Psoas muscle (tissue), 7 donors: ENCODE measurements at regions not wholly inside any gene's neighbourhood (a gene's known extent, or its start where the extent isn't known, plus 50 kb on each side); places are given as distances from the start of the nearest gene placed in this dataset.

Experiments
- ATAC-seq, 4 donors: fragments of 200-7000 bp; cut with Tn5 transposase; one replicate each; pipeline ENCODE4 v1.9.1; 2020; ENCODE audit warnings: moderate library complexity in 3 of 4, mild to moderate bottlenecking in 2 of 4
- DNase-seq, 2 donors: peaks; one replicate each; pipeline ENCODE4 v3.0.0-alpha.2; 2020
- H3K27ac ChIP-seq: fragments of 200-600 bp; one replicate; pipeline ENCODE4 v1.8.0; 2022
- H3K27me3 ChIP-seq, 3 donors: fragments of 200-600 bp in 1 of 3; one replicate each; pipeline versions ENCODE4 v1.6.1 to v1.8.0; 2013 to 2022; ENCODE audit warnings: low read length in 2 of 3, mild to moderate bottlenecking in 2 of 3, moderate library complexity in 1 of 3; ENCODE audit not compliant: insufficient read depth in 3 of 3
- H3K36me3 ChIP-seq, 2 donors: fragments of 200-600 bp in 1 of 2; one replicate each; pipeline versions ENCODE4 v1.6.1 to v1.8.0; 2013 to 2022; ENCODE audit warnings: low read depth in 1 of 2, mild to moderate bottlenecking in 1 of 2, moderate library complexity in 1 of 2; ENCODE audit not compliant: insufficient read depth in 1 of 2
- H3K4me1 ChIP-seq: fragments of 200-600 bp; one replicate; pipeline ENCODE4 v1.8.0; 2022
- H3K4me3 ChIP-seq: fragments of 200-600 bp; one replicate; pipeline ENCODE4 v1.8.0; 2022; ENCODE audit warnings: mild to moderate bottlenecking
- H3K9me3 ChIP-seq: fragments of 200-600 bp; one replicate; pipeline ENCODE4 v1.8.0; 2022
- CTCF ChIP-seq: fragments of 200-600 bp; IDR thresholded peaks from one replicate; pipeline ENCODE4 v1.8.0; 2022; ENCODE audit warnings: antibody characterized with exemption
- WGBS, 3 donors: extraction: QIAGEN DNeasy Blood & Tissue Kit; methylation state at CpG; one replicate each; pipeline versions ENCODE4 v1.1.6 to v1.1.7; 2013; 5-methylcytosine and 5-hydroxymethylcytosine counted together
- intact Hi-C, 2 donors: fragments of 100-400 bp; cut with DNase I; formaldehyde crosslinking; loops; one replicate each; pipeline versions ENCODE4 v1.11.0 to v1.14.2; 2022
- donor health status: healthy with polysubstance abuse.
- donor health status: DM: no; HTN: no; CAD: no; lungs with moderate emphysema.
- donor health status: Bipolar disorder and iron deficiency.
- donor health status: healthy.
- donor health status: DM: yes; HTN: yes; CAD: no.
- donor health status: DM: no; HTN: no; CAD: no.
- donor health status: DM: yes; HTN: yes; CAD: no.

DNA sequence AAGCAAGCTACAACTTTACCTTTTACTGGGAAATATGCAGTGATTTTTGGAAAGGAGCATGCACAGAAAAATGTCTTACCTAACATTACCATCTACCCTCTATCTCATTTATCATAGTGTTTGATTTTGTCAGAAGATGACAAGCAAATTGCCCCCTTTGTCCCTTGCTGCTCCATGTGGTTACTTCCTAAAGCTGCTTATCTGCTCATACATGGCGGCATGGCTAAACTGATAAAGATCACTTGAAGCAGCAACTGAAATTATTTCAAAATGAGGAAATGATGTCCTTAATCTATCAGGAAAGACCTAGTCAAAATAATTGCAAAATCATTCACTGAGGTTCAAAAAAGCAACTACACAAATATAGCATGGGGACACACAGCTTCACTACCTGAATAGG is 1198.5 kb upstream of the SORCS1 start:
- intact Hi-C loops = no loop called here
- Histone ChIP-seq H3K4me3 (no peak overlapping the region), H3K27me3 (no peaks in the 10 kb centered on the region), H3K4me1 (no peaks in the 10 kb centered on the region), H3K27ac (no peak overlapping the region), H3K9me3 (no peaks in the 10 kb centered on the region), H3K36me3 (no peaks in the 10 kb centered on the region)
- 92 to 100% (median 95%) methylated on average over 1 of the region's 1 CpG for WGBS, 3 donors
- DNase-seq (no peak), ATAC-seq (no peak)
- TF ChIP-seq CTCF = no peak

DNA sequence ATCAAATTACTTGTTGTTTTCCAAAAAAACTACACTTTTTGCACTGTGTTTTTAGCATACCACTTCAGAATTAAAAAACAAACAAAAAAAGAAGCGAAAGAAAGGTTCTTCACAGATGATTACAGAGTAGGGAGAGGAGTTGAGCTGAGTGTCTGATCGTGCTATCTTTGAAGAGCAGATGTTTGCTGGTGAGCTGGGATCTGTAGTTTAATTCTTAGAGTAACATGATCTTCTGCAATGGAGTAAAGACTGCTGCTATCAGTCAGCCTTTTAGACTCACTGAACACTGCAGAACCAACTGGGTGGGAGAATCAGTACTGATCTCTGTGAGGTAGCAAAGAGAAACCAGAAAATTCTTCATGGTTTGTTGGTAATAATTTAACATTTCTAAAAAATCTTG is 1197.8 kb upstream of the SORCS1 start:
- WGBS, 3 donors = 37 to 60% (median 49%) methylated on average over 2 of the region's 2 CpGs
- TF ChIP-seq CTCF = no peak
- ATAC-seq = no peak

DNA sequence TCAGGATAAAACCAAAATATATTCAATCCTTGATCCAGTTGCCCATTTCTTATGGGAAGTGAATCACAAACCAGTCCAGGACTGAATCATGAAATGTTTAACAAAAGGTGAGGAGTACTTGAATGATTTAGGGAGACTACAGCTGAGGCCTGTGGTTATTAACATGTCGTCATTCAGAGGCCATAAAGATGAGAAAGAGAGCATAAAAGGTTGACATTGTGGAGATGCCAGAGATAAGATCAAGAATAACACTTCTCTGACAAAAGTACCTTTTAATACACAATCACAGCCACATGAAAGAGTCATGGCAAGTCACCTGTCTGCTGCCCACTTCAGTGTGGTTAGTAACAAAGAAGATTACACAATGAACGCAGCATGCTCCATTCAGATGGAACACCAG is 1195.7 kb upstream of the SORCS1 start:
- no peaks in the 10 kb centered on the region for H3K4me1 ChIP-seq
- H3K9me3 ChIP-seq = no peaks in the 10 kb centered on the region
- no peak overlapping the region for H3K4me3 ChIP-seq
- H3K27ac ChIP-seq = no peak overlapping the region
- intact Hi-C loops = no loop called here
- DNase-seq = no peak
- WGBS, 3 donors = 54 to 60% (median 57%) methylated on average over 2 of the region's 2 CpGs
- no peaks in the 10 kb centered on the region for H3K36me3 ChIP-seq
- ATAC-seq = no peak
- no peaks in the 10 kb centered on the region for H3K27me3 ChIP-seq
- no peak for TF ChIP-seq CTCF

More for the DNA sequence above, 1197.8 kb upstream of the SORCS1 start:
- Histone ChIP-seq H3K27ac (no peak overlapping the region), H3K27me3 (no peaks in the 10 kb centered on the region), H3K36me3 (no peaks in the 10 kb centered on the region), H3K4me3 (no peak overlapping the region), H3K4me1 (no peaks in the 10 kb centered on the region), H3K9me3 (no peaks in the 10 kb centered on the region)
- intact Hi-C loops = no loop called here
- no peak for DNase-seq

DNA sequence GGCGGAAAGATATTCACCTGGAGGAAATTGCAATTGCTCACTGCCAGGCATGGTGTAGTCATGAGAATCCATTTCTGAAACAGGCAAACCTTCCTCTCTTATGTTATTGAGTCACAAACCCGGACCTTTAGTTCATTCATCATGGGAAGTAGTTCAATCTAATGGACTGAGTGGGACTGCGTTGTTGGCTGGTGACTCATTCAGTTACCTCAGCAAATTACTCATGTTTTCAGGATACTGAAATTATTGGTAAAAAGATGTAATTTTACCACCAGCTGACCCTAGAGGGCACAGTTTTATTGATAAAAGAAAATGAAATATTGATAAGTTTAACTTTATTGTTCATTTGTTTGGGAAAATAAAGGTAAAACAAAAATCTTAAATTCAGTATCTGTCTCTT is 1194.4 kb upstream of the SORCS1 start:
- H3K27ac ChIP-seq = no peak overlapping the region
- whole genome bisulfite sequencing, 3 donors = 42 to 69% (median 56%) methylated on average over 3 of the region's 3 CpGs
- no peaks in the 10 kb centered on the region for H3K36me3 ChIP-seq
- no peaks in the 10 kb centered on the region for H3K27me3 ChIP-seq
- H3K4me3 ChIP-seq = no peak overlapping the region
- no peaks in the 10 kb centered on the region for H3K9me3 ChIP-seq
- TF ChIP-seq CTCF = no peak
- no peak for ATAC-seq
- intact Hi-C loops = no loop called here
- DNase-seq = no peak
- no peaks in the 10 kb centered on the region for H3K4me1 ChIP-seq

DNA sequence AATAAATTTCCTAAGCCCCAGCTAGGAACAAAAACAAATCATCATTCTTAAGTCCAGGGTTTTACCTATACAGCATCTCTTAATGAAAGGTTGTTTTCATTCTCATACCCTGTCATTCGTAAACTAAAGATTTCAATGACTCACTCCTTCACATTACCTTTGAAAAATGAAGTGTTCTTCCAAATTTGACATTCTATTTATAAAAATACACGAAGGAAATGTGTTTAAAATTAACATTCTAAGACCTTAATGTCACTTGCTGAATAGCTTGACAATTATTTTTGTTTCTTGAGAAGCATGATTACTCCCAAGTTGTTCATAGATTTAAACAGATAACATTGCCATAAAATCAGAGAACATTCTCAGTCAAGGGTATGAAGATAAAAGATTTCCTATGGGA is 1188.3 kb upstream of the SORCS1 start:
- no peaks in the 10 kb centered on the region for H3K36me3 ChIP-seq
- H3K4me3 ChIP-seq = no peak overlapping the region
- intact Hi-C loops = no loop called here
- no peak for ATAC-seq
- DNase-seq = no peak
- 32 to 35% (median 33%) methylated on average over 2 of the region's 2 CpGs for WGBS, 3 donors
- no peaks in the 10 kb centered on the region for H3K9me3 ChIP-seq
- no peak overlapping the region for H3K27ac ChIP-seq
- no peaks in the 10 kb centered on the region for H3K27me3 ChIP-seq
- no peaks in the 10 kb centered on the region for H3K4me1 ChIP-seq
- TF ChIP-seq CTCF = no peak
